Lower leg skin (tissue), 3 donors: ENCODE measurements at regions not wholly inside any gene's neighbourhood (a gene's known extent, or its start where the extent isn't known, plus 50 kb on each side); places are given as distances from the start of the nearest gene placed in this dataset.

ENCODE experiments used
- CTCF ChIP-seq, 3 donors: fragments of 450-650 bp; IDR thresholded peaks; one replicate each; pipeline ENCODE4 v1.5.1; 2016; ENCODE audit warnings: antibody characterized with exemption in 3 of 3, mild to moderate bottlenecking in 3 of 3, moderate library complexity in 2 of 3
- POLR2A ChIP-seq, 2 donors: fragments of 450-650 bp; IDR thresholded peaks; one replicate each; pipeline ENCODE4 v1.6.1; 2016 to 2017; ENCODE audit warnings: antibody characterized with exemption in 2 of 2, mild to moderate bottlenecking in 1 of 2, moderate library complexity in 1 of 2

- TF ChIP-seq CTCF (IDR thresholded peaks at IDR 0.05) (no peak), POLR2A (IDR thresholded peaks at IDR 0.05) (no peak)
Observed at GRCh38 chr5:15266841-15267240, 233.1 kb upstream of the FBXL7 start.
